ENCODE measurements at regions not wholly inside any gene's neighbourhood (a gene's known extent, or its start where the extent isn't known, plus 50 kb on each side); places are given as distances from the start of the nearest gene placed in this dataset.

- no peak for DNase-seq
Measured at GRCh38 chr4:11506194-11506593, 77.5 kb upstream of the HS3ST1 start.

GRCh38 chr4:11505221-11505971, 76.7 kb upstream of the HS3ST1 start:
- DNase-seq, result no peak

DNA sequence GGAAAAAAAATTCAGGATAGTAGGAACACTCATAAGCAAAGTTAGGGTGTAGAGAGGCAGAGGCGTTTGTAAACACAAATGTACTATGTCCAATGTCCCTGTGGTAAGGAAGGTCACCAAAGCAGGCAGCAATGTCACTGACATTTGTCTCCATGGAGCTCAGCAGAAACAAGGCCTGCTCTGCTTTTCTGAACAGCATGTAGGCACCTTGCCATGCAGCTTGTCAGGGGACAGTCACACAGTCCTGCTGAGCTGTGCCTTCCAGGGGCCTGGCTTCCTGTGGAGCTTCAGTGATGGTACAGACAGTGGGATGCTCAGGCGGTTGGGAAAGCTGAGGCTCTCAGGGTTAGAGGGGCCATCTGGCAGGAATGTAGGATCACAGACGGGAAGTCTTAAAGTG, 74.5 kb upstream of the HS3ST1 start:
- no peak for DNase-seq

- DNase-seq, result no peak
Measured at GRCh38 chr4:11497972-11498371, 69.3 kb upstream of the HS3ST1 start.

DNA sequence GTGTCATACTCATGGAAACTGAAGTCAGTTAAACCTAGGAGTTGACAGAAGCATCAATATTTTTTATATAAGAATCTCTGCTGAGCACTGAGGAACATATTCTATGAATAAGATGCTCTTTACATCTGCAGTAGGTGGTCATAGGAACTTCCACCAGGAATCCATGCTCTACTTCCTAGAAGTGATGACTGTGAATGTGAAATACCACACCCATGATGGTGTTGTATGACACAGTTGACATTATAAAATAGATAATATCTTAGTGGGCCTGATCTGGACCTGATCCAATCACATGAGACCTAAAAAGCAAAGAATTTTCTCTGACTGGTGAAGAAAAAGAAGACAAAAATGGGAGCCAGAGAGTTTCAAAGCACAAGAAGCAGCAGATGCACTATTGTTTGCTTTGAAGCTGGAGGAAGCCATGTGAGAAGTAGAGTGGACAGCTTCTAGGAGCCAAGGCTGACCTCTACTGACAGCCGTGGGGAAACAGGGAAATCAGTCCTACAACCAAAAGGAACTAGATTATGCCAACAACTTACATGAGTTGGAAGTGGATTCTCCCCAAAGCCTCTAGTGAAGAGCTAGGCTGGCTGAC, 68.6 kb upstream of the HS3ST1 start:
- no peak for DNase-seq

- no peak for DNase-seq
Measured at GRCh38 chr4:11496351-11496829, 67.7 kb upstream of the HS3ST1 start.

DNA sequence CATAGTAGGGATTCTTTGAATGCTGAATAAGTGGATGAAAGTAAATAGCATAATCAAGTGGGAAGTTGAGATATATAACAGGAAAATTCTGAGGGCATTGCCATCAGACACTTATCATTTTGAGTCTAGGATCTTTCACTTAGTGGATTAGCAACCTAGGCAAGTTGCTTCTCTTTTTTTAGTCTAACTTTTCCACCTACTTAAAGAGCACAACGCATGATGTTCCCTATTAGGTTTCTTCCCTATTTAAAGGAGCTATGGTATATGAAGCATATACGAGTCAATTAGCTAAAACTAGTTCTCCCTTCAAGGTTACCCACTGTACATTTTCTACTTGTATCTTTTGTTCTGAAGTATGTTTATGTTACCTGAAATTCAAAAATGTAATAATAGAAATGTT, 67.1 kb upstream of the HS3ST1 start:
- no peak for DNase-seq

- no peak for DNase-seq
Measured at GRCh38 chr4:11495291-11495690, 66.6 kb upstream of the HS3ST1 start.

- DNase-seq, result no peak
Measured at GRCh38 chr4:11494232-11494631, 65.5 kb upstream of the HS3ST1 start.

DNA sequence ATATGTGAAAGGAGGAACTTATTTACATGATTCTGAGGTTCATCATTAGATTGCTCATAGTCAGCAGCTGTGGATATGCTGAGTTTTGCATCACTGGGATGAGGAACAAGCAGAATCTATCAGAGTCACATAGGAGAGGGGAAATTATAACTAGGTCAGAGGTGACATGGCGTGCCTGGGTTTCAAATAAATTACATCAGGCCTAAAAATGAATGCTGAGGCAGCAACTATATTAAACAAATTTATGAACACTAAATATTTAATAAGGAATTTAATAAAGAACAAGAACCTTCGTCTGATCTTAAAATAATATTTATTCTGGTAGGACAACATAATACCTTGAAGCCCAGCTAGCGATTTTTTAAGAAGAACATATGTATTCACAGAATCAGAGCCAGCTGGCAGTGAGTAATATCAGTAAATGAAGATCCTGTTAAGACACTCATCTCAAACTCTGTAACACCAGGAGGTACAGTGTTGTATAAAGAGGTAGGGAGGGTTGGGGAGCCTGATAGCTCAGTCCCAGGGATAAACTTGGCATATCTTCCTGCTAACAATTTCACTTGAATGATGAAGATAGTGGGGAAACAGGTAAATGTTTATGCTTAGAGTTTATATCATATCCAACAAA, 60.9 kb upstream of the HS3ST1 start:
- DNase-seq, result no peak

DNA sequence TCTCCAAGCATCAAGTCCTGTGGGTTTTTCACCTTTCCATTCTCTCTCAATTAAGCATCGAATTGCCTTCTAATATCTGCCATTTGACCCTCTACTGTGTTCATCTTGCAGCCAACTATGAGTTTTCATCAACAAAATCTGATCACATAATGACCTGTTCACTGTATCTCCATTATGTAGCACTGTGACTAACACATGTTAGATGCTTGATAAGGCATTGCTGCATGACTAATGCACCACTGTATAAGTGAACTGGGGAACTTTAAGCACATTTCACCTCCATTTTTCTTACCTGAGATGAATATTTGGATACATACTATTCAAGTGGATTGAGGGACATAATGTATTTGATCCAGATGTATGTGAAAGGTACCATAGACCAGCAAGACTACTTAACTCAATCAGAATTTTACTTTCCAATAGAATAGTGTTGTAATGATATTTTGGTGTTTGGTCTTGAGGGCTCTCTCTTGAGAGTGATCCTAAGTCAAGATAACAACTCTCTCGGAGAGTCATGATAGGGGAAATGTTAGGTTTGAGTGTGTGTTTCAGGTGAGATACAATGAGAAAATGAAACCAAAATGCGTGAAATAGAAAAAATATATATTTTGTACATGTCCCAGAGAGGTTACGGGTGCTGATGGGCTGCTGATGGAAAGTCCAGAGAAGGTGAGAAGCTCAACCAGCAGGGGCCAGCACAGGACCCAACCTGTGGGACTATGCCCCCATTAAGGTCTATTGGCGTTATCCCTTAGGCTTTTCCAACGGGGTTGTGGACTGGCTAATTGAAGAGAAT, 60.2 kb upstream of the HS3ST1 start:
- DNase-seq, result no peak

DNA sequence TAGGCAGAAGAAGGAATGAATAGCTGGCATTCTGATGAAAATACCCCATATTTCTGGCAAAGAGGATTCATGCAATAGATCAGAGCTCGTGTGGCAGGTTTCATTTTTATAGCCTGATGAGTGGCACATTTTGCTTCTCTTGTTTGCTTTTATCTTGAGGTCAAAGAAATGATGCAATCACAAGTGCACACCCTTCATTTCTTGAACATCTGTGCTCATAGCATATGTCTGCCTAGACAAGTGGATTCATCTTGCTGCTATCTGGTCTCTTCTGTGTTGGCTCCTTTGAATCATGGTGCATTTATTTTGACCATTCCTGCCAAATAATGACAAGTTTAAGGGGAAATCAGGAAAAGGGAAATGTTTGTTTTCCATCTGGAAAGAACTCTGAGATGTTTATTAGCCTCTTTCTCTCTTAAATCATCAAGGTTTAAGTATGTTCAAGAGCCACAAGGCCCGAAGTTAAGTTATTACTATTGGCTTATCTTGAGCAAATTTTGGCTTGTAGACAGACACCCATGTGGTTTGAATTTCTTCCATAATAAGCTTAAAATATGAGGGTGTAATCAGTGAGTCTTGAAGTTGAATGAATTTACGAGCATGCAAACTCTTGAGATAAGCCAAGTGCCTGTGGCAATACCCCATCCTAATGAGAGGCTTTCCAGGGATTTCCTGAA, 59.3 kb upstream of the HS3ST1 start:
- peak; percentile 33 for DNase-seq

DNA sequence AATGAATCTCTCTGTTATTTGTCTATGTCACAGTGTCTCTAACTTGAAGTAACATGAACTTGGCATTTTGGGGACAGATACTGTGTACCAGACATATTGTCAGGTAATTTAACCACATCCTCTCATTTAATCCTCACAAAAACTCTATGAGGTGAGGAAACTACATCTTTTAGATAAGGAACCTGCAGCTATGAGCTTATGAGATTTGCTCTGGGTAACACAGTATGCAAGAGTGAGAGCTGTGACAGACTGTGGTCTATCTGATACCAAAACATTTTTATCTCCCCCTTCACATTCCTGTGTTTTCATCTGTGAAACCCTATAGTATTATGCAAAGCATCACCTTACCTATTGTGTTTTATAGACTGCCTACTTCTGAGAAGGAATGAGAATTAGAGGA, 58.4 kb upstream of the HS3ST1 start:
- DNase-seq, result no peak

GRCh38 chr4:11485926-11486325, 57.2 kb upstream of the HS3ST1 start:
- no peak for DNase-seq

DNA sequence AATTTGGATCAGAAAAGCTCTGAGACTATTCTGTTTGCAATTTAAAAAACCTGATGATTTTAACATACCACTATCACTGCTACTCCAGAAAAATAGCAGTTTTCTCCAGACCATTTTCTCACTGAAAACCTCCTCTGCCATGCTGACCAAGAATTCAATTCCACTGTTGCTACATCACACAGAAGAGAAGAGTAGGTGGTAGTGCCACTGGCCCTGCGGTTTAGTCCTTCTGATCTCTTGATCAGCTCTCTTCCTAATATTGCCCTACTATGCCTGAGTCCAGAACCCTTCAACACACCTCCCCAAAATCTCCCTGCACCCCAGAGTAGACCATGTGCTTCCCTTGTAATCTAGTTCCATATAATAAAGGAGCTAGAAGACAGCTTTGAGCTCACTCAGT, 55.8 kb upstream of the HS3ST1 start:
- no peak for DNase-seq

- no peak for DNase-seq
Measured at GRCh38 chr4:11483046-11483445, 54.4 kb upstream of the HS3ST1 start.

DNA sequence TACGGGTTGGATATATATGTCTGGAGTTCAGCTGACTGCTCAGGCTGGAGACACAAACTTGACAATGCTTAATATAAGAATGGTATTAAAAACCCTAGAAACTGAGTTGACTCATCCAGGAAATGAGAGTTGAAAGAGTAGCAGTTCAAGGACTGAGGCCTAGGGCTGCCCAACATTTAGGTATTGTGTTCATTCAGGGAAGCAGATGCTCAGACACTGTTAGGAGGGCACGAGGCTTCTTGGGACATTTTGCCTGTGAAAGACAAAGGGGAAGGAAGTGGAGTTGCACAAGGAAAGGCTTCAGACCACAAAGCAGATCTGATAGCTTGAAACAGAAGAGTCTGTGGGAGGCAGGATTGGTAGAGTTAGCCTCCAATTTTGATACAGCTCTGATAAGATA, 52.0 kb upstream of the HS3ST1 start:
- DNase-seq, result no peak

Measured in fibroblast of skin of abdomen (primary cell).